ENCODE measurements at regions not wholly inside any gene's neighbourhood (a gene's known extent, or its start where the extent isn't known, plus 50 kb on each side); places are given as distances from the start of the nearest gene placed in this dataset.

GRCh38 chr7:106566672-106567071 is 94.3 kb downstream of the CCDC71L start:
- CTCF ChIA-PET = interaction anchor here (1.0 kb wide), 1 partner anchor 24 kb away, joined by 5 read pairs; no protein-coding TSS in a partner anchor
- POLR2A ChIA-PET = no interaction called here
- DNase-seq (ENCODE audit: low read depth) = no peak

DNA sequence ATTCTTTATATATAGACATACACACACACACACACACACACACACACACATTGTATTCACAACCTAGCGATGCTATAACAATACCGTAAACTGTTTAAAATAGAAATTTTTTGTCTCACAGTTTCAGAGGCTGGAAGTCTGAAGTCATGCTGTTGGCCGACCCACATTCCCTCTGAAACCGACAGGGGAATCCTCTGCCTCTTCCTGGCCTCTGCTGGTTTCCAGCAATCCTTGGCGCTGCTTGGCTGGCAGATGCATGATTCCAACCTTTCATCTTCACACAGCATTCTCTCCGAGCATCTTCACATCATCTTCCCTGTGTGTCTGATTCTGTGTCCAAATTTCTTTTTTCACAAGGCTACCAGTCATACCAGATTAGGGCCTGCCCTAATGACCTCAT is 94.8 kb downstream of the CCDC71L start:
- no peak for DNase-seq (ENCODE audit: low read depth)
- H3K4me3 ChIP-seq (ENCODE audit: low read depth, low read length) = no peak overlapping the region
- TF ChIP-seq, protein P1, sequence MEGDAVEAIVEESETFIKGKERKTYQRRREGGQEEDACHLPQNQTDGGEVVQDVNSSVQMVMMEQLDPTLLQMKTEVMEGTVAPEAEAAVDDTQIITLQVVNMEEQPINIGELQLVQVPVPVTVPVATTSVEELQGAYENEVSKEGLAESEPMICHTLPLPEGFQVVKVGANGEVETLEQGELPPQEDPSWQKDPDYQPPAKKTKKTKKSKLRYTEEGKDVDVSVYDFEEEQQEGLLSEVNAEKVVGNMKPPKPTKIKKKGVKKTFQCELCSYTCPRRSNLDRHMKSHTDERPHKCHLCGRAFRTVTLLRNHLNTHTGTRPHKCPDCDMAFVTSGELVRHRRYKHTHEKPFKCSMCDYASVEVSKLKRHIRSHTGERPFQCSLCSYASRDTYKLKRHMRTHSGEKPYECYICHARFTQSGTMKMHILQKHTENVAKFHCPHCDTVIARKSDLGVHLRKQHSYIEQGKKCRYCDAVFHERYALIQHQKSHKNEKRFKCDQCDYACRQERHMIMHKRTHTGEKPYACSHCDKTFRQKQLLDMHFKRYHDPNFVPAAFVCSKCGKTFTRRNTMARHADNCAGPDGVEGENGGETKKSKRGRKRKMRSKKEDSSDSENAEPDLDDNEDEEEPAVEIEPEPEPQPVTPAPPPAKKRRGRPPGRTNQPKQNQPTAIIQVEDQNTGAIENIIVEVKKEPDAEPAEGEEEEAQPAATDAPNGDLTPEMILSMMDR (IDR thresholded peaks at IDR 0.05; ENCODE audit: insufficient read depth, low read depth, low read length) = no peak
- CTCF ChIA-PET = interaction anchor here (0.6 to 1.0 kb wide), 3 partner anchors 15 to 24 kb away, joined by 3 to 5 read pairs (median 3); no protein-coding TSS in a partner anchor
- H3K27me3 ChIP-seq (ENCODE audit: control insufficient read depth, insufficient read depth, low read length) = no peaks in the 10 kb centered on the region
- POLR2A ChIA-PET = no interaction called here
- no peaks in the 10 kb centered on the region for H3K36me3 ChIP-seq (ENCODE audit: control insufficient read depth, insufficient read depth, low read length)

More at GRCh38 chr7:106566672-106567071, 94.3 kb downstream of the CCDC71L start:
- TF ChIP-seq, protein P1 (IDR thresholded peaks at IDR 0.05; ENCODE audit: insufficient read depth, low read depth, low read length) = no peak
- no peaks in the 10 kb centered on the region for H3K36me3 ChIP-seq (ENCODE audit: control insufficient read depth, insufficient read depth, low read length)
- no peaks in the 10 kb centered on the region for H3K27me3 ChIP-seq (ENCODE audit: control insufficient read depth, insufficient read depth, low read length)
- H3K4me3 ChIP-seq (ENCODE audit: low read depth, low read length) = no peak overlapping the region

DNA sequence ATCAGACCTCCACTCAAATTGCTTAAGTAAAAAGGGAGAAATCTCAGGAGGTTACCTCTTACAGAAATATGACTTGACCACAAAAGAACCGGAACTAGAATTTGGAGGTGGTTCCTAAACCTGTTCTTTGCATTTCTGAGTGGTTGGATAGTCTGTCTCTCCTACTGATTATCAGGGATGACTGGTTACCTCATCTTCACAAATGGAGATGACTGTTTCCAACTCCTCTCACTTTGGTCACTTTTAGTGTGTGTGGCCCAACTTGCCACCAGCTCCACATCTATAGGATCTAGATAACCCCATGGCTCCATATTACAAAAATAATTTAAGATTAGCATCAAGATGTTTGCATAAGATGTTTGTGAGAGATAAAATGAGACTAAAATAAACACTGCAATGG is 95.5 kb downstream of the CCDC71L start:
- POLR2A ChIA-PET = no interaction called here
- Histone ChIP-seq H3K4me3 (ENCODE audit: low read depth, low read length) (no peak overlapping the region), H3K36me3 (ENCODE audit: control insufficient read depth, insufficient read depth, low read length) (no peaks in the 10 kb centered on the region), H3K27me3 (ENCODE audit: control insufficient read depth, insufficient read depth, low read length) (no peaks in the 10 kb centered on the region)
- CTCF ChIA-PET = interaction anchor here (0.6 to 2.1 kb wide), 3 partner anchors 16 to 23 kb away, joined by 3 to 10 read pairs (median 3); no protein-coding TSS in a partner anchor
- TF ChIP-seq, protein P1 (IDR thresholded peaks at IDR 0.05; ENCODE audit: insufficient read depth, low read depth, low read length) = no peak
- DNase-seq (ENCODE audit: low read depth) = no peak

DNA sequence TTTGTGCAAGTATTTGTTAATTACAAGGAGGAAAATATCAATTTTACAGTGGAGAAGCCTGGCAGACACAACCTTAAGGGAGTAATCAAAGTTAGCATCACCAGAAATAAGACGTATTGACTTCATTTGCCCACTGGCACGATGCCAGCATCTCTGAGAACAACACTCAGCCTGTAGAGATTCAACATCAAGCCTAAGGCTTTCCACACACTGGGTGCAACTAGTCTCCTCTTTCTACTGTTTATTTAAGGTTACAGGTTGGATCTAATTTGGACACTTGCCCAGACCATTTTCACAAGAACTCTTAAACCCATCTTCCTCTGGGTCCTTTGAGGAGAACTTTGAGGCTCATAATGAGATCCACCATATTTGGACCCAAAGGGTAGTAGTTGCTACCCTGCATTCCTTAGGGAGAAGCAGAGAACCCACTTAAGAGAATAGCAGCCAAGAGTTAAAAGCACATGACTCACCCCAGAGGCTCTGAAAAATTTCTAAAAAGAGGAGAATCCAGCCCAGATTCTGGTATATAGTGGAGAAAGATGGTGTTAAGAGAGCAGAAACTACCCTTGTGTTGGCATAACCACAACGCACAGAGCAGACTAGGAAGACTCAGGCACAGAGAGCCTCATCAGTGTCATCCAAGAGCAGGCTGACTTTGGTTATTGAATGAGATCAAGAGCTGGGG is 97.3 kb downstream of the CCDC71L start:
- DNase-seq (ENCODE audit: low read depth) = no peak
- ChIA-PET CTCF (interaction anchor here (2.1 kb wide), 1 partner anchor 21 kb away, joined by 10 read pairs; no protein-coding TSS in a partner anchor), POLR2A (no interaction called here)

GRCh38 chr7:106562711-106563366 is 98.1 kb downstream of the CCDC71L start:
- TF ChIP-seq, protein P1 (IDR thresholded peaks at IDR 0.05; ENCODE audit: insufficient read depth, low read depth, low read length) = no peak
- DNase-seq (ENCODE audit: low read depth) = no peak
- CTCF ChIA-PET = no interaction called here
- POLR2A ChIA-PET = no interaction called here
- Histone ChIP-seq H3K27me3 (ENCODE audit: control insufficient read depth, insufficient read depth, low read length) (no peaks in the 10 kb centered on the region), H3K4me3 (ENCODE audit: low read depth, low read length) (no peak overlapping the region), H3K36me3 (ENCODE audit: control insufficient read depth, insufficient read depth, low read length) (no peaks in the 10 kb centered on the region)

More for the DNA sequence above, 97.3 kb downstream of the CCDC71L start:
- TF ChIP-seq, protein P1 (IDR thresholded peaks at IDR 0.05; ENCODE audit: insufficient read depth, low read depth, low read length) = no peak
- no peaks in the 10 kb centered on the region for H3K27me3 ChIP-seq (ENCODE audit: control insufficient read depth, insufficient read depth, low read length)
- H3K36me3 ChIP-seq (ENCODE audit: control insufficient read depth, insufficient read depth, low read length) = no peaks in the 10 kb centered on the region
- no peak overlapping the region for H3K4me3 ChIP-seq (ENCODE audit: low read depth, low read length)
